Suprapubic skin (tissue), 4 donors: ENCODE measurements at regions not wholly inside any gene's neighbourhood (a gene's known extent, or its start where the extent isn't known, plus 50 kb on each side); places are given as distances from the start of the nearest gene placed in this dataset.

Experiments used
- DNase-seq, 2 donors: peaks; one replicate each; pipeline ENCODE4 v3.0.0-alpha.2; 2019; ENCODE audit warnings: low spot score in 2 of 2
- H3K27ac ChIP-seq: fragments of 200-600 bp; sonication (generic); one replicate; pipeline ENCODE4 v1.5.1; 2019
- H3K27me3 ChIP-seq: fragments of 200-600 bp; sonication (generic); one replicate; pipeline ENCODE4 v1.5.1; 2019
- H3K36me3 ChIP-seq: fragments of 200-600 bp; sonication (generic); one replicate; pipeline ENCODE4 v1.5.1; 2019
- H3K4me1 ChIP-seq: fragments of 200-600 bp; sonication (generic); one replicate; pipeline ENCODE4 v1.5.1; 2019
- H3K4me3 ChIP-seq: fragments of 200-600 bp; sonication (generic); one replicate; pipeline ENCODE4 v1.5.1; 2019; ENCODE audit warnings: mild to moderate bottlenecking
- H3K9me3 ChIP-seq: fragments of 200-600 bp; sonication (generic); one replicate; pipeline ENCODE4 v1.5.1; 2019
- CTCF ChIP-seq, 2 donors: fragments of 200-600 bp in 1 of 2; fragments of 450-650 bp in 1 of 2; sonication (generic) in 1 of 2; IDR thresholded peaks; one replicate each; pipeline ENCODE4 v1.5.1; 2016 to 2019; ENCODE audit warnings: antibody characterized with exemption in 2 of 2, mild to moderate bottlenecking in 1 of 2, moderate library complexity in 1 of 2
- EP300 ChIP-seq: sonication (generic); formaldehyde crosslinking; IDR thresholded peaks from one replicate; pipeline ENCODE4 v1.6.1; 2017; ENCODE audit warnings: antibody characterized with exemption
- POLR2A ChIP-seq, 2 donors: fragments of 450-650 bp; IDR thresholded peaks; one replicate each; pipeline ENCODE4 v1.6.1; 2017; ENCODE audit warnings: antibody characterized with exemption in 2 of 2, mild to moderate bottlenecking in 2 of 2, moderate library complexity in 2 of 2
- POLR2AphosphoS5 ChIP-seq, 3 donors: sonication (generic); formaldehyde crosslinking; IDR thresholded peaks; one replicate each; pipeline ENCODE4 v1.6.1; 2017; ENCODE audit warnings: antibody characterized with exemption in 3 of 3
- WGBS: methylation state at CpG from one replicate; pipeline ENCODE4 v1.1.5; 2018; 5-methylcytosine and 5-hydroxymethylcytosine counted together

- H3K27ac ChIP-seq = no peak overlapping the region
- H3K9me3 ChIP-seq = peaks cover 5% of the 10 kb centered on the region
- no peak overlapping the region for H3K4me3 ChIP-seq
- TF ChIP-seq CTCF (IDR thresholded peaks at IDR 0.05) = no peak
- no peak for TF ChIP-seq POLR2A (IDR thresholded peaks at IDR 0.05)
- no peak for TF ChIP-seq EP300
- TF ChIP-seq POLR2AphosphoS5 (IDR thresholded peaks at IDR 0.05) = no peak
- H3K27me3 ChIP-seq = no peaks in the 10 kb centered on the region
- H3K4me1 ChIP-seq = no peaks in the 10 kb centered on the region
- DNase-seq = no peak
- no peaks in the 10 kb centered on the region for H3K36me3 ChIP-seq
Observed at GRCh38 chr5:92952243-92952642, 628.8 kb downstream of the NR2F1-AS1 start.

GRCh38 chr5:92951746-92952145 is 629.3 kb downstream of the NR2F1-AS1 start:
- peaks cover 5% of the 10 kb centered on the region for H3K9me3 ChIP-seq
- no peak overlapping the region for H3K4me3 ChIP-seq
- H3K27me3 ChIP-seq = no peaks in the 10 kb centered on the region
- H3K27ac ChIP-seq = no peak overlapping the region
- DNase-seq = no peak
- TF ChIP-seq CTCF (IDR thresholded peaks at IDR 0.05) (no peak), POLR2A (IDR thresholded peaks at IDR 0.05) (no peak), EP300 (no peak), POLR2AphosphoS5 (IDR thresholded peaks at IDR 0.05) (no peak)
- no peaks in the 10 kb centered on the region for H3K4me1 ChIP-seq
- no peaks in the 10 kb centered on the region for H3K36me3 ChIP-seq

GRCh38 chr5:92946546-92946945 is 634.5 kb downstream of the NR2F1-AS1 start:
- DNase-seq = no peak
- H3K4me1 ChIP-seq = no peaks in the 10 kb centered on the region
- H3K27ac ChIP-seq = no peak overlapping the region
- TF ChIP-seq POLR2A (IDR thresholded peaks at IDR 0.05) = no peak
- TF ChIP-seq EP300 = no peak
- TF ChIP-seq CTCF (IDR thresholded peaks at IDR 0.05) = no peak
- no peak for TF ChIP-seq POLR2AphosphoS5 (IDR thresholded peaks at IDR 0.05)
- H3K4me3 ChIP-seq = no peak overlapping the region
- H3K9me3 ChIP-seq = peaks cover 5% of the 10 kb centered on the region
- H3K36me3 ChIP-seq = no peaks in the 10 kb centered on the region
- H3K27me3 ChIP-seq = no peaks in the 10 kb centered on the region
- WGBS = 96% methylated on average over 8 of the region's 8 CpGs

GRCh38 chr5:92945605-92946097 is 635.4 kb downstream of the NR2F1-AS1 start:
- Histone ChIP-seq H3K36me3 (no peaks in the 10 kb centered on the region), H3K9me3 (peaks cover 5% of the 10 kb centered on the region), H3K4me1 (no peaks in the 10 kb centered on the region), H3K27ac (no peak overlapping the region), H3K27me3 (no peaks in the 10 kb centered on the region), H3K4me3 (no peak overlapping the region)
- DNase-seq = no peak
- TF ChIP-seq POLR2AphosphoS5 (IDR thresholded peaks at IDR 0.05) (no peak), EP300 (no peak), POLR2A (IDR thresholded peaks at IDR 0.05) (no peak), CTCF (IDR thresholded peaks at IDR 0.05) (no peak)

GRCh38 chr5:92944903-92945604 is 636.0 kb downstream of the NR2F1-AS1 start:
- TF ChIP-seq POLR2A (IDR thresholded peaks at IDR 0.05) (no peak), POLR2AphosphoS5 (IDR thresholded peaks at IDR 0.05) (no peak), CTCF (IDR thresholded peaks at IDR 0.05) (no peak), EP300 (no peak)
- H3K36me3 ChIP-seq = no peaks in the 10 kb centered on the region

More at GRCh38 chr5:92944903-92945604, 636.0 kb downstream of the NR2F1-AS1 start:
- H3K4me3 ChIP-seq = no peak overlapping the region
- no peaks in the 10 kb centered on the region for H3K27me3 ChIP-seq
- H3K9me3 ChIP-seq = peaks cover 5% of the 10 kb centered on the region
- 27% methylated on average over 3 of the region's 3 CpGs for WGBS
- no peaks in the 10 kb centered on the region for H3K4me1 ChIP-seq
- H3K27ac ChIP-seq = no peak overlapping the region
- DNase-seq = no peak
